ENCODE measurements at regions not wholly inside any gene's neighbourhood (a gene's known extent, or its start where the extent isn't known, plus 50 kb on each side); places are given as distances from the start of the nearest gene placed in this dataset.

DNA sequence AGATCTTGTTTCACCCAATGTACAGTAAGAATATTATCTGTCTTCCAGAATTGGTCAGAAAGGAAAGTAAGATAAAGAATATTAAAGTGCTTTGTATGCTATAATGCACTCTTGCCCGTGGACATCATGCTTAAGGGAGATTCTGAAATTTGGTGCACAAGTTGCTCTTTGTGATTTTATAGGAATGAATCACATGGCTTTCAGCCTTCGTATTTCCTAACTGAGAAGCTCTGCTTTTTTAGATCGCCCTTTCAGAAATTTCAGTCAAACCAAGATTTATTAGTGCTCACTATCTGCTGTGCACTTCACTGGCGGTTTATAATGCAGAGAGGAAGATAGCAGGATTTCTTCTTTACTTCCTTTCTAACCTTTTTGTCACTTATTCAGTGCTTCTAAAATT is 1248.5 kb upstream of the LRRN3 start:
- TF ChIP-seq, protein P1, sequence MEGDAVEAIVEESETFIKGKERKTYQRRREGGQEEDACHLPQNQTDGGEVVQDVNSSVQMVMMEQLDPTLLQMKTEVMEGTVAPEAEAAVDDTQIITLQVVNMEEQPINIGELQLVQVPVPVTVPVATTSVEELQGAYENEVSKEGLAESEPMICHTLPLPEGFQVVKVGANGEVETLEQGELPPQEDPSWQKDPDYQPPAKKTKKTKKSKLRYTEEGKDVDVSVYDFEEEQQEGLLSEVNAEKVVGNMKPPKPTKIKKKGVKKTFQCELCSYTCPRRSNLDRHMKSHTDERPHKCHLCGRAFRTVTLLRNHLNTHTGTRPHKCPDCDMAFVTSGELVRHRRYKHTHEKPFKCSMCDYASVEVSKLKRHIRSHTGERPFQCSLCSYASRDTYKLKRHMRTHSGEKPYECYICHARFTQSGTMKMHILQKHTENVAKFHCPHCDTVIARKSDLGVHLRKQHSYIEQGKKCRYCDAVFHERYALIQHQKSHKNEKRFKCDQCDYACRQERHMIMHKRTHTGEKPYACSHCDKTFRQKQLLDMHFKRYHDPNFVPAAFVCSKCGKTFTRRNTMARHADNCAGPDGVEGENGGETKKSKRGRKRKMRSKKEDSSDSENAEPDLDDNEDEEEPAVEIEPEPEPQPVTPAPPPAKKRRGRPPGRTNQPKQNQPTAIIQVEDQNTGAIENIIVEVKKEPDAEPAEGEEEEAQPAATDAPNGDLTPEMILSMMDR (IDR thresholded peaks at IDR 0.05): no peak
- TF ChIP-seq POLR2A (IDR thresholded peaks at IDR 0.05) (no peak), EP300 (IDR thresholded peaks at IDR 0.05) (no peak)
